Hematopoietic multipotent progenitor cell treated with erythropoietin and hydrocortisone succinate and interleukin-3 and kit ligand, for 15 days (in vitro differentiated cells): ENCODE measurements at regions not wholly inside any gene's neighbourhood (a gene's known extent, or its start where the extent isn't known, plus 50 kb on each side); places are given as distances from the start of the nearest gene placed in this dataset.

Experiments
- DNase-seq: peaks from one replicate; pipeline ENCODE4 v3.0.0-alpha.2; 2015; ENCODE audit warnings: low spot score

GRCh38 chr12:107282628-107283027 is 189.3 kb upstream of the CRY1 start:
- DNase-seq: no peak

DNA sequence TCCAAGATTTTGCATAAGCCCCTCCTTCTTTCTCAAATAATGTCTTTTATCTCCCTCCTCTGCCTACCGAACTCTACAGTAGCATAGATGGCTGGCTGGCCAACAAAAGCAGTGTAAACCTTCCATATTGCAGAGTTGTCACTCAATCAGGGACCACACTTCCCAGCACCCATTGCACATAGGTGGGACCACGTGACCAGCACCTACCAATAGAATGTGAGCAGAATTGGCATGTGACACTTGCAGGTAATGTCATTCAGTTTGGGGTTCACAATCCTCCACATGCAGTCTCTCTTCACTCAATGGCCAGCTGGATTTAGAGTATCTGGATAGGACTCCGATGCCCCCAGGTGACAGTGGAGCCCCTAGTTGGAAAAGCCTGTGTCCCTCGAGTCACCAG is 190.3 kb upstream of the CRY1 start:
- DNase-seq: no peak

DNA sequence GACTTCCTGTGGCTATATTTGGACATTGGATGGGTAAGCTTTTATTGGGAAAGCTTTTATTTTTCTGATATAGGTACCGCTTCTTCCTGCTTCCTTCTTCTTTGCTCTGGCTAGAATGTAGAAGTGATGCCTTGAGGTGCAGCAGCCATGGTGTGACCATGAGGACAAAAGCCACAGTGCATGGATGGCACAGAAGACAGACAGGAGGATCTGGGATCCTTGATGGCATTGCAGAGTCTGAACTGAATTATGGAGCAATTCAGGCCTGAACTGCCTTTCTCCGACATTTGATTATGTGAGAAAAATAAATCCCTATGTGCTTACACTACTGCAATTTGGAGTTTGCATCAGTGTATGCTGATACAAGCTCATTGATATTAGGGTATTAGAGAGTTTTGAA is 191.3 kb upstream of the CRY1 start:
- no peak for DNase-seq

GRCh38 chr12:107287436-107288413 is 194.4 kb upstream of the CRY1 start:
- DNase-seq: no peak

DNA sequence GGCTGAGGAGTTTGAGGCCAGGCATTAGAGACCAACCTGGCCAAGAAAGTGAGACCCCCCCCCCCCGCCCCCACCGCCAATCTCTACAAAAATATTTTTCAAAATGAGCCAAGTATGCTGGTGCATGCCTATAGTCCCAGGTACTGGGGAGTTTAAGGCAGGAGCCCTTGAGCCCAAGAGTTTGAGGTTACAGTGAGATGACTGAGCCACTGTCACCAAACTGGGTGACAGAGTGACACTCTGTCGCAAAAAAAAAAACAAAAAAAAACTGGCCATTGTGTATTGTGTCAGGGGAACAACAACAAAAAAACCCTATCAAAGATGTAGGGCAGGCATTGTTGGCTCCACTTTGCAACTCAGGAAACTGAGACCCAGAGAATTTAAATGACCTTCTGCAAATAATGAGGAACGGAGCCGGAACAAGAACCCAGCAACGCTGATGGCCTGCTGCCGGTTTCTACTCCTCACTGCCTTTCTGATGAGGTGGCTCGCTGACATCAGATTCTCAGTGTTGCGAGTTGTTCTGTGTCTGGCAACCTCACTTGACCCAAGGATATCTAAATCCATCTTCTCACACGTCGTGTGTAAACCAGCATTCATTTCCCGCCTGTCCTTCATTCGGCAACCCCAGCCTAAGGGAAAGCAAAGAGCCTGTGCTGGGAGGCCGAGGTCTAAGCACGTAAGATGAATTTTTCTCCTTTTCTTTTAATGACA is 195.2 kb upstream of the CRY1 start:
- DNase-seq: no peak

GRCh38 chr12:107291018-107291417 is 197.7 kb upstream of the CRY1 start:
- DNase-seq: no peak

DNA sequence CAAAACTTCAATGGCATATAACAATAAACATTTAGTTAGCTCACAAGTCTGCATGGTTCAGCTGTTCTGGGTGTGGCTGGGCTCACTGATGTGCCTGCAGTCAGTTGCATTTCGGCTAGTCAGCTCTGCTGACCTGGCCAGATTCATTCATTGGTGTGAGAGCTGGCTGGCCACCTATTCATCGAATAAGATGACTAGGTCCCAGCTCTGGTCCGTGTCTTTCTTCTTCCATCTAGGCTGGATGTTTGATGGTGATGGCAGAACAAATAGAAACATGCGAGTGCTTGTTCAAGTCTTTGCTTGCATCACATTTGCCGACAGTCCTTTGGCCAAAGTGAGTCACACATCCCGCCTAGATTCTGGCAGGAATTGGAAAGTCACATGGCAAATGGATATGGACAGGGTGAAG is 203.3 kb upstream of the CRY1 start:
- DNase-seq: no peak

DNA sequence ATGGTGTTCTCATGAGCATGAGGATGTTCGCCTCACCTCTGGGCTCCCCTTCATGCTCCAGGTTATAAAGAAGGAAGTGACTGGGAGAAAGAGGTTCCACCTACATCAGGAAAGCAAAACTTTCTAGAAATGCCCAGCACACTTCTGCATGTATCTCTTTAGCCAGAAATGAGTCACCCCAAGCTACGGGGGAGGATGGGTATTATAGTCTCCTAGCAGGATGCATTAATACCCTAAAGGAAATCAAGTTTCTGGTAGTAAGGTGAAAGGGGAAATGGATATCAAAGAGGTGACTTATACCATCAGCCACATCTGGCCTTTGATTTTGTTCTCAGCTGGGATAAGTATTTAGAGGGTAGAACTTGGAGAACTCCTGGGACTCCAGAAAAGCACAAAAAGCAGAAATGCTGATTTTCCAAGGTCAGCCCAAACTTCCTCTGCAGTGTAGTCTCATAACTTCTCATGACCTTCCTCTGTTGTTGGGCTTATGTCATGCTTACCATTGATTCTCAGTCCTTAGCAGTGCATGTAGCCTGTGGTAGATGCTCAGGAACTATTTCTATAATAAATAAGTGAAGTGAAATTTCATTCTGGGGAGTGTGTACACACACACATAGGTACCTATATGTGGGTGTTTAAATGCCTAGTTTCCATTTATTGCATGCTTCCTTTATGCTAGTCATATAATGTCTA is 209.4 kb upstream of the CRY1 start:
- DNase-seq: no peak

DNA sequence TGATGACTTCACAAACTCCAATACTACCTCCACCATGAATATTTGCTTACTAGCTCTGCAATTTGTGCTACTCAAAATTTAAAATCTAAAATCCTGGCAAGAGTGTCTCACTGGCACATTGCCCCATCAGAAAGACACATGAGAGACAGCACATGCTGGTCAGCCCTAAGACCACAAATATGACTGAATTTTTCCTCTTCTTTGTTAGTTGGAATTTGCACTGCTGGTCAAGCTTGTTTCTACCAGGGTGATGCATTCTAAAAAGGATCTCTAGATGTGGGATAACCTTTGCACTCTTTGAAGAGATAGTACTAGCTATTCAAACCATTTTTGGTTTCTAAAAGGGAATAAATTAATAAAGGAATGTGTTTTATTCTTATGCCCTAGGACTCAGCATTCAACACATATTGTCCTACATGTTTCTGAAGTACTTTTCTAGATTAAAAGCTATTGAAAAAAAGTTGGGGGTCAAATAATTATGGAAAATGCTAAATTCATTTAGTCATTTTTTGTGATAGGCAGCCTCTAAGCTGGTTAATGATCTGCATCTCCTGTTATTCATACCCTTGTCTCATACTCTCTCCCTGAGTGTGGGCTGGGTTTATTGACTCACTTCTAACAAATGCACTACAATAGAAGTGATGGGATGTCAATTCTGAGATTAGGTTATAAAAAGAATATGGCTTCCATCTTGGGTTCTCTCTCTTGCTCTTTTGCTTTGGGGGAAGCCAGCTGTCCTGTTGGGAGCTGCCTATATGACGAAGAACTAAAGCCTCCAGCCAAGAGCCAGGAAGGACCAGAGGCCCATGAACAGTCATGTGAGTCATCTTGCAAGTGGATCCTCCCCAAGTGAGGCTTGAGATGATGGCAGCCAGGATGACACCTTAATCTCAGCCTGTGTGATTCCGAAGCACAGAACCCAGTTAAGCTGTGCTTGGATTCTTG is 211.5 kb upstream of the CRY1 start:
- no peak for DNase-seq

- no peak for DNase-seq
These were observed 212.9 kb upstream of the CRY1 start for GRCh38 chr12:107306141-107306659.

DNA sequence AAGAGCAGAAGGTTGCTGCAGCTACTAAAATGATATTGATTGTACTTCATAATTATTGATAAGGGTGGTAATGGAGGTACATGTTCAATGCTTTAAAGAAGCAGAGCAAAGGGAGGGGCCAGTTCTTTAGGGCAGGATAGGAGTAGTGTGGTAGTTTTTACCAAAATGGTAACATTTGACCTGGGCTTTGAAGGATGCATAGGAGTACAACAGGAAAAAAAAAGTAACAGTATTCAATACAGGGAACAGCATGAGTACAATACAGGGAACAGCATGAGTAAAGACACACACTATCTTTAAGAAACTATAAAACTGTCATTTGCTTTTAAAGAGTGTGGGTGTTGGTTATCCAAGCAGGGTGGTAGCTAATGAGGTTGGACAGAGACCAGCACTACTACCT is 215.0 kb upstream of the CRY1 start:
- DNase-seq: no peak

DNA sequence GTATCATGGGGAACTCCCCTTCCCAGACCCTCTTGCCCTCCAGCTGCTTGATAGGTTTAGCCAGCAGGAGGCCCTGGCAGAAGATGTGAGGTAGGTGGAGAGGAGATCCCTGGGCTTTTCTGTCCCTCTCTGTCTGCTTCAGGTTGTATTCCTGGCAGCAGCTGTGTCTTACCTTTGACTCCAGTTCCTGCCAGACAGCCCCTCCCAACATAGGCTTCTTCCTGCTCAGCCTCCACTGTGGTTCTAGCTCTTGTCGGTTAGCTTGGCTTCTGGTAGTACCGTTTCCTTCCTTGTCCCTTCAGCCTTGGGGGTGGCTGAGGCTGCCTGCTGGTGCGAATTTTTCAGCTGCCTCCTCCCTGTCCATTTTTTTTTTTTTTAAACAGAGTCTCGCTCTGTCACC is 215.7 kb upstream of the CRY1 start:
- no peak for DNase-seq

GRCh38 chr12:107310621-107311020 is 217.3 kb upstream of the CRY1 start:
- no peak for DNase-seq

DNA sequence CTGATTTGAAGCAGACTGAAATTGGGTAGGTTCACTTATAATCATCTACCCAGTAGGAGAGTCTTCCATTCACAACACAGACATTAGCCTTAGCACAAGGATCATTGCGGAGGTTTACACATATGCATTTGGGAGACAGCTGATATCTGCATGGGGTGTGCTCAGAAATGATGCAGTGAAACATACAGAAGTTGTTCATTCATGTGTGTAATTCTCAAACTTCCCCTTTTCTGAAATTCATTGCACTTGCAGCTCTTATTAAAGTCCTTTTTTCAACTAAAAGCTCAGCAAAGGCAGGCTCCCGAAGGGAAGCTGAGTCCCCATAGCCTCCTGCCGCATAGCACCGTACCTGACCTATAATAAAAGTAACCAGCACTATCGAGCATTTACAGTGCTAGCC is 218.3 kb upstream of the CRY1 start:
- no peak for DNase-seq

DNA sequence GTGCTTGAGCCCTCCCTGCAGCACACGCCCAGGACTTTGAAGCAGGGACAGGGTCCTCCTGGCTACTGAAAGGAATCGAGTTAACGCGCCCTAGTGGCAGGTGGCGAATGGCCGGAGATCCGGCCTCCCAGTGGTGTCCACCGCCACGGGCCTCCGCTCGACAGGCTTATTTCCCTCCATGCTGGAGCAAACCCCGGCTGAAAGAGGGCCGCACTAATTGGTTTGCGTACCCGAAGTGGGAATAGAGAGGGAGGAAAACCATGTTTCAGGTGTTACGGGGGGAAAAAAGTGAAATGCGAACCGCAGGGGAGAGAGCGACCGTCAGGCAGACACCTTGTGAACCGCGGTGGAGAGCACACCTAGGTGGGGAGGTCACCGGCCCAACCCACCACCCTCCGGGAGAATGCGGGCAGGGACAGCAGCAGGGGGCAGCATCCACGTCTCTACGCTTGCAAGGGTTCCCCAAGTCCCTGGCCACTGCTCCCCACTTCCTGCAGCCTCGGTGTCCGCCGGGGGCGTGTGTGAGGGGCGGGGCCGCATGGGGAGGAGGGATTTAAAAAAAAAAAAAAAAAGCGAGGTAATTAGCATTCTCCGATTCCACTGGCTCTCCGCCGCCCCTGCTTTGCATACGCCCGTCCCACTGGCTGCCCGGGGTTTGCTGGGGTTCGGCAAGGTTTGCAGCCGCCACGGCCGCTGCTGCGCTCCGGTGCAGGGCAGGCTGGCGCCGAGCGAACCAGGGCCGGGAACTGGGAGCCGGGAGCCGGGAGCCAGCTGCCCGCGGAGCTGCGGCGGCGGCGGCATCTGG is 224.6 kb upstream of the CRY1 start:
- DNase-seq: no peak

GRCh38 chr12:107318556-107318805 is 225.1 kb upstream of the CRY1 start:
- DNase-seq: no peak

DNA sequence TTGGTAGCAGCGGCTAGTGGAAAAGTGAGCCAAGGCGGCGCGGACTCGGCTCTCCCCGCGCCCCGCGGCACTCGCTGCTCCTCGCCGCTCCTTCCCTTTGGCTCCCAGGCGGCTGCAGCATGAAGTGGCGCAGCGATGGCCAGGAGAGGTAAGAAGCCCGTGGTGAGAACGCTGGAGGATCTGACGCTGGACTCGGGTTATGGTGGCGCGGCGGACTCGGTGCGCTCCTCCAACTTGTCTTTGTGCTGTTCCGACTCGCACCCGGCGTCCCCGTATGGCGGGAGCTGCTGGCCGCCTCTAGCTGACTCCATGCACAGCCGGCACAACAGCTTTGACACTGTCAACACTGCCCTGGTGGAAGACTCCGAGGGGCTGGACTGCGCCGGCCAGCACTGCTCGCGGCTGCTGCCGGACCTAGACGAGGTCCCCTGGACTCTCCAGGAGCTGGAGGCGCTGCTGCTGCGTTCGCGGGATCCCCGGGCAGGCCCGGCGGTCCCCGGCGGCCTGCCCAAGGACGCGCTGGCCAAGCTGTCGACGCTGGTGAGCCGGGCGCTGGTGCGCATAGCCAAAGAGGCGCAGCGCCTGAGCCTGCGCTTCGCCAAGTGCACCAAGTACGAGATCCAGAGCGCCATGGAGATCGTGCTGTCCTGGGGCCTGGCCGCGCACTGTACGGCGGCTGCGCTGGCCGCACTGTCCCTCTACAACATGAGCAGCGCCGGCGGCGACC is 225.6 kb upstream of the CRY1 start:
- no peak for DNase-seq

- DNase-seq: no peak
These were observed 226.2 kb upstream of the CRY1 start for GRCh38 chr12:107319533-107320032.

- DNase-seq: no peak
These were observed 226.9 kb upstream of the CRY1 start for GRCh38 chr12:107320033-107320928.
